CD14-positive monocyte (primary cell): ENCODE measurements at regions not wholly inside any gene's neighbourhood (a gene's known extent, or its start where the extent isn't known, plus 50 kb on each side); places are given as distances from the start of the nearest gene placed in this dataset.

Source experiments
- DNase-seq, 3 donors: peaks; one replicate each; pipeline ENCODE4 v3.0.0-alpha.2; 2011 to 2022
- H2AFZ ChIP-seq: 2 replicates; pipeline ENCODE4 v1.6.0; 2012; ENCODE audit warnings: mild to moderate bottlenecking, low read depth, low read length, inconsistent platforms; ENCODE audit not compliant: insufficient read depth, poor library complexity, severe bottlenecking
- H3K27ac ChIP-seq, 2 donors: 1 replicate in 1 of 2; 2 replicates in 1 of 2; pipeline ENCODE4 v1.5.1; 2012 to 2013; ENCODE audit warnings: low read length in 2 of 2, control low read depth in 1 of 2, inconsistent platforms in 1 of 2, low read depth in 1 of 2, mild to moderate bottlenecking in 1 of 2
- H3K27me3 ChIP-seq, 2 donors: one replicate each; pipeline versions ENCODE4 v1.6.0 to v1.6.1; 2011 to 2013; ENCODE audit warnings: low read length in 2 of 2; ENCODE audit not compliant: control insufficient read depth in 2 of 2, insufficient read depth in 2 of 2
- H3K36me3 ChIP-seq, 2 donors: replicated peaks in 1 of 2; 1 replicate in 1 of 2; 2 replicates in 1 of 2; pipeline versions ENCODE4 v1.5.1 to v1.6.1; 2012 to 2013; ENCODE audit warnings: low read length in 2 of 2, control low read depth in 1 of 2, inconsistent platforms in 1 of 2, mild to moderate bottlenecking in 1 of 2; ENCODE audit not compliant: insufficient read depth in 2 of 2, control insufficient read depth in 1 of 2
- H3K4me1 ChIP-seq, 2 donors: 1 replicate in 1 of 2; 2 replicates in 1 of 2; pipeline versions ENCODE4 v1.5.1 to v1.6.1; 2012 to 2013; ENCODE audit warnings: low read length in 2 of 2, control low read depth in 1 of 2, inconsistent platforms in 1 of 2, mild to moderate bottlenecking in 1 of 2, moderate library complexity in 1 of 2; ENCODE audit not compliant: insufficient read depth in 2 of 2, control insufficient read depth in 1 of 2
- H3K4me2 ChIP-seq: replicated peaks from 2 replicates; pipeline ENCODE3; 2012; ENCODE audit warnings: low read length, moderate library complexity, mild to moderate bottlenecking; ENCODE audit not compliant: poor library complexity, severe bottlenecking; ENCODE audit errors: extremely low read depth
- H3K4me3 ChIP-seq, 3 experiments: fragments of 200-600 bp in 1 of 3; sonication (generic) in 1 of 3; replicated peaks in 1 of 3; 1 replicate in 2 of 3; 2 replicates in 1 of 3; pipeline ENCODE4 v1.5.1; 2011 to 2013; ENCODE audit warnings: low read length in 3 of 3, mild to moderate bottlenecking in 3 of 3, control low read depth in 2 of 3, low read depth in 2 of 3, inconsistent platforms in 1 of 3, moderate library complexity in 1 of 3
- H3K79me2 ChIP-seq: 2 replicates; pipeline ENCODE4 v1.6.0; 2012; ENCODE audit warnings: mild to moderate bottlenecking, control low read depth, inconsistent platforms, low read length, moderate library complexity; ENCODE audit not compliant: insufficient read depth
- H3K9ac ChIP-seq: 2 replicates; pipeline ENCODE4 v1.6.0; 2017; ENCODE audit warnings: low read length, mild to moderate bottlenecking; ENCODE audit not compliant: insufficient read depth, poor library complexity, severe bottlenecking
- H3K9me3 ChIP-seq, 2 donors: replicated peaks in 1 of 2; 1 replicate in 1 of 2; 2 replicates in 1 of 2; pipeline versions ENCODE4 v1.5.1 to v1.6.1; 2012 to 2013; ENCODE audit warnings: low read length in 2 of 2, control low read depth in 1 of 2; ENCODE audit not compliant: control insufficient read depth in 1 of 2, insufficient read depth in 1 of 2
- H4K20me1 ChIP-seq: 2 replicates; pipeline ENCODE4 v1.6.0; 2012; ENCODE audit warnings: mild to moderate bottlenecking, low read length, control low read depth, moderate library complexity; ENCODE audit not compliant: insufficient read depth
- H3K27ac Mint-ChIP-seq, 7 donors: one replicate each; pipeline ENCODE4 v1.8.0; 2020; ENCODE audit warnings: mild to moderate bottlenecking in 7 of 7, mixed read lengths in 7 of 7, moderate library complexity in 6 of 7, inconsistent platforms in 2 of 7
- H3K27me3 Mint-ChIP-seq, 3 donors: one replicate each; pipeline ENCODE4 v1.8.0; 2021 to 2022; ENCODE audit warnings: low read depth in 3 of 3, mild to moderate bottlenecking in 3 of 3, mixed read lengths in 3 of 3, moderate library complexity in 3 of 3, inconsistent platforms in 1 of 3
- H3K36me3 Mint-ChIP-seq, 2 donors: one replicate each; pipeline ENCODE4 v1.8.0; 2020; ENCODE audit warnings: mixed read lengths in 2 of 2, inconsistent platforms in 1 of 2, mild to moderate bottlenecking in 1 of 2
- H3K4me1 Mint-ChIP-seq: one replicate; pipeline ENCODE4 v1.8.0; 2020; ENCODE audit warnings: mild to moderate bottlenecking, mixed read lengths
- H3K4me3 Mint-ChIP-seq, 2 donors: one replicate each; pipeline ENCODE4 v1.8.0; 2020; ENCODE audit warnings: mild to moderate bottlenecking in 2 of 2, mixed read lengths in 2 of 2, moderate library complexity in 1 of 2
- H3K9me3 Mint-ChIP-seq, 7 donors: one replicate each; pipeline ENCODE4 v1.8.0; 2020 to 2022; ENCODE audit warnings: mixed read lengths in 7 of 7, mild to moderate bottlenecking in 6 of 7, moderate library complexity in 6 of 7, inconsistent platforms in 2 of 7
- CTCF ChIP-seq: fragments of 200-600 bp; IDR thresholded peaks from one replicate; pipeline ENCODE4 v1.8.0; 2022; ENCODE audit warnings: antibody characterized with exemption, mild to moderate bottlenecking
- WGBS: methylation state at CpG from one replicate; pipeline ENCODE4 v1.1.5; 2013; ENCODE audit warnings: missing lambda C conversion rate; ENCODE audit not compliant: insufficient coverage; 5-methylcytosine and 5-hydroxymethylcytosine counted together
- intact Hi-C, 2 donors: fragments of 100-400 bp; cut with micrococcal nuclease; formaldehyde crosslinking; loops; one replicate each; pipeline versions ENCODE4 v1.15.0 to v1.15.1; 2023

GRCh38 chr13:87837946-87838345, 166.8 kb downstream of the SLITRK5 start:
- no peak for TF ChIP-seq CTCF
- Histone ChIP-seq H3K4me2 (no peak overlapping the region), H3K9ac (no peak overlapping the region), H3K36me3 (no peaks in the 10 kb centered on the region), H3K27me3 (no peaks in the 10 kb centered on the region), H2AFZ (no peak overlapping the region), H3K27ac (no peak overlapping the region), H3K9me3 (no peaks in the 10 kb centered on the region), H3K4me3 (no peak overlapping the region), H3K4me1 (no peaks in the 10 kb centered on the region), H4K20me1 (no peaks in the 10 kb centered on the region), H3K79me2 (no peaks in the 10 kb centered on the region)
- Mint-ChIP-seq H3K4me3 (no peak overlapping the region), H3K4me1 (no peaks in the 10 kb centered on the region), H3K27me3 (no peaks in the 10 kb centered on the region), H3K9me3 (peaks cover 0 to 9% (median 3%) of the 10 kb centered on the region in 7 donors), H3K27ac (no peak overlapping the region), H3K36me3 (no peaks in the 10 kb centered on the region)
- intact Hi-C loops, result no loop called here
- WGBS, result 75% methylated on average over 1 of the region's 1 CpG
- DNase-seq, result no peak

GRCh38 chr13:87851410-87851809, 180.2 kb downstream of the SLITRK5 start:
- Histone ChIP-seq H3K4me3 (no peak overlapping the region), H3K4me2 (no peak overlapping the region), H3K4me1 (no peaks in the 10 kb centered on the region), H3K27me3 (no peaks in the 10 kb centered on the region), H3K79me2 (no peaks in the 10 kb centered on the region), H3K9me3 (peaks cover 8 to 10% of the 10 kb centered on the region in 2 donors), H3K36me3 (no peaks in the 10 kb centered on the region), H3K27ac (no peak overlapping the region), H4K20me1 (no peaks in the 10 kb centered on the region), H3K9ac (no peak overlapping the region), H2AFZ (no peak overlapping the region)
- no peak for TF ChIP-seq CTCF
- H3K27ac Mint-ChIP-seq, result no peak overlapping the region
- H3K27me3 Mint-ChIP-seq, result peaks cover 0 to 2% (median 0%) of the 10 kb centered on the region in 3 donors
- no peak overlapping the region for H3K4me3 Mint-ChIP-seq
- no peak for DNase-seq
- no CpG with 5 or more reads among the region's 2 CpGs for WGBS
- H3K4me1 Mint-ChIP-seq, result no peaks in the 10 kb centered on the region
- peaks cover 4 to 12% (median 7%) of the 10 kb centered on the region in 7 donors for H3K9me3 Mint-ChIP-seq
- intact Hi-C loops, result no loop called here
- no peaks in the 10 kb centered on the region for H3K36me3 Mint-ChIP-seq
